Neuronal stem cell (in vitro differentiated cells): ENCODE measurements at regions not wholly inside any gene's neighbourhood (a gene's known extent, or its start where the extent isn't known, plus 50 kb on each side); places are given as distances from the start of the nearest gene placed in this dataset.

ENCODE experiments used
- DNase-seq: peaks from one replicate; pipeline ENCODE4 v3.0.0-alpha.2; 2013; ENCODE audit warnings: low spot score
- H2AFZ ChIP-seq: one replicate; pipeline ENCODE4 v1.6.1; 2013; ENCODE audit warnings: mild to moderate bottlenecking, low read length, inconsistent platforms
- H2AK5ac ChIP-seq: 2 replicates; pipeline ENCODE4 v1.6.1; 2013; ENCODE audit warnings: low read depth, mild to moderate bottlenecking, inconsistent platforms, low read length, moderate library complexity, mixed read lengths
- H2BK120ac ChIP-seq: 2 replicates; pipeline ENCODE4 v1.6.1; 2013; ENCODE audit warnings: low read depth, mild to moderate bottlenecking, inconsistent platforms, low read length, moderate library complexity, mixed read lengths
- H2BK12ac ChIP-seq: one replicate; pipeline ENCODE4 v1.6.1; 2013; ENCODE audit warnings: low read length, inconsistent platforms
- H2BK15ac ChIP-seq: 2 replicates; pipeline ENCODE4 v1.6.1; 2013; ENCODE audit warnings: mild to moderate bottlenecking, low read length, inconsistent platforms, mixed read lengths
- H2BK5ac ChIP-seq: one replicate; pipeline ENCODE4 v1.6.1; 2013; ENCODE audit warnings: inconsistent platforms, mild to moderate bottlenecking, low read length, moderate library complexity
- H3K14ac ChIP-seq: one replicate; pipeline ENCODE4 v1.6.1; 2013; ENCODE audit warnings: low read length, inconsistent platforms
- H3K18ac ChIP-seq: 2 replicates; pipeline ENCODE4 v1.6.1; 2013; ENCODE audit warnings: low read length, inconsistent platforms
- H3K23ac ChIP-seq: 2 replicates; pipeline ENCODE4 v1.6.1; 2013; ENCODE audit warnings: low read depth, mild to moderate bottlenecking, mixed read lengths, low read length, inconsistent platforms; ENCODE audit not compliant: poor library complexity
- H3K27ac ChIP-seq: replicated peaks from 3 replicates; pipeline ENCODE4 v1.5.1; 2013; ENCODE audit warnings: low read length, inconsistent platforms
- H3K27me3 ChIP-seq, 3 experiments: 2 replicates each; pipeline ENCODE4 v1.6.1; 2013; ENCODE audit warnings: low read length in 3 of 3, mild to moderate bottlenecking in 2 of 3, inconsistent platforms in 1 of 3, low read depth in 1 of 3, mixed read lengths in 1 of 3, moderate library complexity in 1 of 3; ENCODE audit not compliant: control insufficient read depth in 3 of 3, insufficient read depth in 3 of 3
- H3K36me3 ChIP-seq, 2 donors: replicated peaks in 1 of 2; 2 replicates each; pipeline ENCODE4 v1.6.1; 2013; ENCODE audit warnings: low read length in 2 of 2; ENCODE audit not compliant: control insufficient read depth in 2 of 2, insufficient read depth in 2 of 2
- H3K4ac ChIP-seq: 2 replicates; pipeline ENCODE4 v1.6.1; 2013; ENCODE audit warnings: inconsistent platforms, mild to moderate bottlenecking, low read length, moderate library complexity
- H3K4me1 ChIP-seq, 2 donors: 1 replicate in 1 of 2; 2 replicates in 1 of 2; pipeline ENCODE4 v1.6.1; 2013; ENCODE audit warnings: low read length in 2 of 2, low read depth in 1 of 2; ENCODE audit not compliant: control insufficient read depth in 2 of 2, insufficient read depth in 1 of 2
- H3K4me2 ChIP-seq: one replicate; pipeline ENCODE4 v1.6.1; 2013; ENCODE audit warnings: mild to moderate bottlenecking, low read length, inconsistent platforms; ENCODE audit not compliant: insufficient read depth, poor library complexity, severe bottlenecking
- H3K4me3 ChIP-seq, 2 donors: 2 replicates each; pipeline ENCODE4 v1.5.1; 2013; ENCODE audit warnings: low read length in 2 of 2, mild to moderate bottlenecking in 2 of 2, inconsistent platforms in 1 of 2, moderate library complexity in 1 of 2
- H3K79me1 ChIP-seq: one replicate; pipeline ENCODE4 v1.6.1; 2013; ENCODE audit warnings: low read depth, mild to moderate bottlenecking, inconsistent platforms, low read length, moderate library complexity
- H3K9ac ChIP-seq: one replicate; pipeline ENCODE4 v1.6.1; 2013; ENCODE audit warnings: mild to moderate bottlenecking, low read depth, low read length, inconsistent platforms; ENCODE audit not compliant: poor library complexity
- H3K9me3 ChIP-seq, 2 donors: replicated peaks in 1 of 2; 2 replicates each; pipeline versions ENCODE3 to v1.6.1; 2013; ENCODE audit warnings: low read length in 2 of 2, mild to moderate bottlenecking in 2 of 2, inconsistent platforms in 1 of 2, low read depth in 1 of 2, mixed read lengths in 1 of 2, moderate library complexity in 1 of 2; ENCODE audit not compliant: control insufficient read depth in 2 of 2, insufficient read depth in 1 of 2
- H4K8ac ChIP-seq: one replicate; pipeline ENCODE4 v1.6.1; 2013; ENCODE audit warnings: low read depth, mild to moderate bottlenecking, inconsistent platforms, low read length, moderate library complexity
- H4K91ac ChIP-seq: one replicate; pipeline ENCODE4 v1.6.1; 2013; ENCODE audit warnings: low read length, low read depth, mild to moderate bottlenecking, inconsistent platforms; ENCODE audit not compliant: poor library complexity
- WGBS, 2 donors: extraction: QIAGEN DNeasy Blood & Tissue Kit; methylation state at CpG; one replicate each; pipeline ENCODE4 v1.1.7; 2013; ENCODE audit warnings: missing lambda C conversion rate in 2 of 2, mixed read lengths in 1 of 2; ENCODE audit not compliant: insufficient read length in 2 of 2, insufficient replicate concordance in 1 of 2; ENCODE audit errors: extremely low coverage in 2 of 2; 5-methylcytosine and 5-hydroxymethylcytosine counted together

- no peak overlapping the region for H2BK120ac ChIP-seq
- H3K9me3 ChIP-seq, result no peaks in the 10 kb centered on the region
- H3K18ac ChIP-seq, result no peak overlapping the region
- H2BK12ac ChIP-seq, result no peak overlapping the region
- no peak overlapping the region for H3K23ac ChIP-seq
- no peak for DNase-seq
- no CpG with 5 or more reads among the region's 1 CpG for WGBS, 2 donors
- H3K4me2 ChIP-seq, result no peak overlapping the region
- no peak overlapping the region for H2BK5ac ChIP-seq
- no peaks in the 10 kb centered on the region for H3K79me1 ChIP-seq
- no peak overlapping the region for H4K91ac ChIP-seq
- H3K4ac ChIP-seq, result no peak overlapping the region
- H2AFZ ChIP-seq, result no peak overlapping the region
- H3K4me1 ChIP-seq, result peaks cover 0 to 5% of the 10 kb centered on the region in 2 donors
- H3K27ac ChIP-seq, result no peak overlapping the region
- H4K8ac ChIP-seq, result no peak overlapping the region
- no peak overlapping the region for H2AK5ac ChIP-seq
- H3K36me3 ChIP-seq, result no peaks in the 10 kb centered on the region
- H3K27me3 ChIP-seq, result no peaks in the 10 kb centered on the region
- H2BK15ac ChIP-seq, result no peak overlapping the region
- H3K4me3 ChIP-seq, result no peak overlapping the region
- no peak overlapping the region for H3K14ac ChIP-seq
- no peak overlapping the region for H3K9ac ChIP-seq
These were observed 254.8 kb upstream of the PDE4D start for GRCh38 chr5:60148366-60148765.

- H4K8ac ChIP-seq, result no peak overlapping the region
- no peak overlapping the region for H3K4me3 ChIP-seq
- H2AFZ ChIP-seq, result no peak overlapping the region
- H2AK5ac ChIP-seq, result no peak overlapping the region
- no peak overlapping the region for H2BK5ac ChIP-seq
- no peaks in the 10 kb centered on the region for H3K79me1 ChIP-seq
- H3K36me3 ChIP-seq, result no peaks in the 10 kb centered on the region
- H2BK120ac ChIP-seq, result no peak overlapping the region
- no peaks in the 10 kb centered on the region for H3K9me3 ChIP-seq
- H3K23ac ChIP-seq, result no peak overlapping the region
- no peaks in the 10 kb centered on the region for H3K27me3 ChIP-seq
- H3K27ac ChIP-seq, result no peak overlapping the region
- H3K18ac ChIP-seq, result no peak overlapping the region
- peaks cover 0 to 5% of the 10 kb centered on the region in 2 donors for H3K4me1 ChIP-seq
- no peak overlapping the region for H2BK12ac ChIP-seq
- H3K9ac ChIP-seq, result no peak overlapping the region
- H4K91ac ChIP-seq, result no peak overlapping the region
- H3K14ac ChIP-seq, result no peak overlapping the region
- H3K4ac ChIP-seq, result no peak overlapping the region
- H2BK15ac ChIP-seq, result no peak overlapping the region
- DNase-seq, result no peak
- H3K4me2 ChIP-seq, result no peak overlapping the region
These were observed 254.3 kb upstream of the PDE4D start for GRCh38 chr5:60147791-60148190.

GRCh38 chr5:60143942-60144549 lies 250.5 kb upstream of the PDE4D start:
- H3K4me2 ChIP-seq, result no peak overlapping the region
- H3K27ac ChIP-seq, result no peak overlapping the region
- no peak overlapping the region for H2BK120ac ChIP-seq
- no peak overlapping the region for H2BK15ac ChIP-seq
- no CpG with 5 or more reads among the region's 5 CpGs for WGBS, 2 donors
- H3K4me3 ChIP-seq, result no peak overlapping the region
- H3K36me3 ChIP-seq, result no peaks in the 10 kb centered on the region
- H3K4ac ChIP-seq, result no peak overlapping the region
- H2AFZ ChIP-seq, result no peak overlapping the region
- no peak overlapping the region for H4K91ac ChIP-seq
- H4K8ac ChIP-seq, result no peak overlapping the region
- H3K27me3 ChIP-seq, result no peaks in the 10 kb centered on the region
- H3K18ac ChIP-seq, result no peak overlapping the region
- no peak overlapping the region for H2AK5ac ChIP-seq
- DNase-seq, result no peak
- no peak overlapping the region for H2BK12ac ChIP-seq
- no peak overlapping the region for H3K9ac ChIP-seq
- no peak overlapping the region for H3K23ac ChIP-seq
- peaks cover 0 to 5% of the 10 kb centered on the region in 2 donors for H3K4me1 ChIP-seq
- H2BK5ac ChIP-seq, result no peak overlapping the region
- H3K9me3 ChIP-seq, result no peaks in the 10 kb centered on the region
- no peak overlapping the region for H3K14ac ChIP-seq
- no peaks in the 10 kb centered on the region for H3K79me1 ChIP-seq

- no peak overlapping the region for H3K14ac ChIP-seq
These were observed 247.6 kb upstream of the PDE4D start for GRCh38 chr5:60141119-60141518.

More at GRCh38 chr5:60141119-60141518, 247.6 kb upstream of the PDE4D start:
- Histone ChIP-seq H3K36me3 (no peaks in the 10 kb centered on the region), H2BK15ac (no peak overlapping the region), H3K18ac (no peak overlapping the region), H3K27me3 (no peaks in the 10 kb centered on the region), H3K9me3 (no peaks in the 10 kb centered on the region), H2BK12ac (no peak overlapping the region), H3K27ac (no peak overlapping the region), H2BK5ac (no peak overlapping the region), H2AFZ (no peak overlapping the region), H3K4me2 (no peak overlapping the region), H3K4me3 (no peak overlapping the region), H4K91ac (no peak overlapping the region), H3K9ac (no peak overlapping the region), H3K4ac (no peak overlapping the region), H2BK120ac (no peak overlapping the region), H3K23ac (no peak overlapping the region), H3K79me1 (no peaks in the 10 kb centered on the region), H2AK5ac (no peak overlapping the region), H3K4me1 (peaks cover 0 to 3% of the 10 kb centered on the region in 2 donors), H4K8ac (no peak overlapping the region)
- WGBS, 2 donors, result no CpG with 5 or more reads among the region's 2 CpGs
- no peak for DNase-seq
